ENCODE measurements at regions not wholly inside any gene's neighbourhood (a gene's known extent, or its start where the extent isn't known, plus 50 kb on each side); places are given as distances from the start of the nearest gene placed in this dataset.

DNA sequence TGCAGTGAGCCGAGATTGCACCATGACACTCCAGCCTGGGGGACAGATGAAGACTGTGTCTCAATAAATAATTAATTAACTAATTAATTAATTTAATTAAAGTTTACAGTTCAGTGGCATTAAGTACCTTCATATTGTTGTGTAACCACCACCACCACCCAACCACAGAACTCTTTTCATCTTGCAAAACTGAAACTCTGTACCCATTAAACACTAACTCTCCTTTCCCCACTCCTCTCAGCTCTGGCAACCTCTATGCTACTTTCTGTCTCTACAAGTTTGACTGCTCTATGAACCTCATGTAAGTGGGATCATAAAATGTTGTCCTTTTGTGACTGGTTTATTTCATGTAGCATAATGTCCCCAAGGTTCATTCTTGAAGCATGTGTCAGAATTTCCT lies 259.3 kb upstream of the MDFIC2 start:
- 95% methylated on average over 1 of the region's 1 CpG for WGBS, 2 donors
- TF ChIP-seq, protein P1, sequence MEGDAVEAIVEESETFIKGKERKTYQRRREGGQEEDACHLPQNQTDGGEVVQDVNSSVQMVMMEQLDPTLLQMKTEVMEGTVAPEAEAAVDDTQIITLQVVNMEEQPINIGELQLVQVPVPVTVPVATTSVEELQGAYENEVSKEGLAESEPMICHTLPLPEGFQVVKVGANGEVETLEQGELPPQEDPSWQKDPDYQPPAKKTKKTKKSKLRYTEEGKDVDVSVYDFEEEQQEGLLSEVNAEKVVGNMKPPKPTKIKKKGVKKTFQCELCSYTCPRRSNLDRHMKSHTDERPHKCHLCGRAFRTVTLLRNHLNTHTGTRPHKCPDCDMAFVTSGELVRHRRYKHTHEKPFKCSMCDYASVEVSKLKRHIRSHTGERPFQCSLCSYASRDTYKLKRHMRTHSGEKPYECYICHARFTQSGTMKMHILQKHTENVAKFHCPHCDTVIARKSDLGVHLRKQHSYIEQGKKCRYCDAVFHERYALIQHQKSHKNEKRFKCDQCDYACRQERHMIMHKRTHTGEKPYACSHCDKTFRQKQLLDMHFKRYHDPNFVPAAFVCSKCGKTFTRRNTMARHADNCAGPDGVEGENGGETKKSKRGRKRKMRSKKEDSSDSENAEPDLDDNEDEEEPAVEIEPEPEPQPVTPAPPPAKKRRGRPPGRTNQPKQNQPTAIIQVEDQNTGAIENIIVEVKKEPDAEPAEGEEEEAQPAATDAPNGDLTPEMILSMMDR (IDR thresholded peaks at IDR 0.05; ENCODE audit: control extremely low read depth, extremely low read depth), result no peak
- no peak for ATAC-seq (ENCODE audit: insufficient read depth, low FRiP score)
- no peaks in the 10 kb centered on the region for H3K36me3 ChIP-seq (ENCODE audit: control insufficient read depth in 4 of 4, insufficient read depth in 4 of 4, low read length in 4 of 4)
- DNase-seq, result no peak
- H3K4me1 ChIP-seq (ENCODE audit: control insufficient read depth in 5 of 5, insufficient read depth in 5 of 5, low read length in 5 of 5), result no peaks in the 10 kb centered on the region
- H3K9me3 ChIP-seq (ENCODE audit: control insufficient read depth in 4 of 4, insufficient read depth in 3 of 4, low read length in 3 of 4), result no peaks in the 10 kb centered on the region
- H3K4me3 ChIP-seq, result no peak overlapping the region
- no peak overlapping the region for H3K27ac ChIP-seq (ENCODE audit: low read depth in 1 of 2, low read length in 1 of 2)
- H3K9ac ChIP-seq (ENCODE audit: insufficient read depth in 1 of 2, low read length in 2 of 2), result no peak overlapping the region
- H3K27me3 ChIP-seq (ENCODE audit: control insufficient read depth in 3 of 3, insufficient read depth in 3 of 3, low read length in 2 of 3), result peaks cover 0 to 2% (median 0%) of the 10 kb centered on the region in 3 donors

DNA sequence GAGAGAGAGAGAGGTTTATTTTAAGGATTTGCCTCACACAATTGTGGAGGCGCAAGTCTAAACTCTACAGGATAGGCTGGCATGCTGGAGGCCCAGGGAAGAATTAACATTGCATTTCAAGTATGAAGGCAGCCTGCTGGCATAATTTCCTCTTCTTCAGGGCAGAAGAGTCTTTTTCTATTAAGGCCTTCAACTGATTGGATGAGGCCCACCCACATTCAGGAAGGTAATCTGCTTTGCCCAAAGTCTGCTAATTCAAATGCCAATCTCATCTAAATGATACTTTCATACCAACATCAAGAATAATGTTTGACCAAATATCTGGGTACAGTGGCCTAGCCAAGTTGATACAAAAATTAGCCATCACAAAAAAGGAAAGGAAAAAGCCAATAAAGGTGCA lies 258.1 kb upstream of the MDFIC2 start:
- no peak for ATAC-seq (ENCODE audit: insufficient read depth, low FRiP score)
- no peak overlapping the region for H3K9ac ChIP-seq (ENCODE audit: insufficient read depth in 1 of 2, low read length in 2 of 2)
- no peak overlapping the region for H3K4me3 ChIP-seq
- H3K9me3 ChIP-seq (ENCODE audit: control insufficient read depth in 4 of 4, insufficient read depth in 3 of 4, low read length in 3 of 4), result no peaks in the 10 kb centered on the region
- TF ChIP-seq, protein P1 (IDR thresholded peaks at IDR 0.05; ENCODE audit: control extremely low read depth, extremely low read depth), result no peak
- no peaks in the 10 kb centered on the region for H3K4me1 ChIP-seq (ENCODE audit: control insufficient read depth in 5 of 5, insufficient read depth in 5 of 5, low read length in 5 of 5)
- peaks cover 0 to 2% (median 0%) of the 10 kb centered on the region in 3 donors for H3K27me3 ChIP-seq (ENCODE audit: control insufficient read depth in 3 of 3, insufficient read depth in 3 of 3, low read length in 2 of 3)
- H3K27ac ChIP-seq (ENCODE audit: low read depth in 1 of 2, low read length in 1 of 2), result no peak overlapping the region
- WGBS, 2 donors, result 100% methylated on average over 1 of the region's 1 CpG
- no peak for DNase-seq
- H3K36me3 ChIP-seq (ENCODE audit: control insufficient read depth in 4 of 4, insufficient read depth in 4 of 4, low read length in 4 of 4), result no peaks in the 10 kb centered on the region

DNA sequence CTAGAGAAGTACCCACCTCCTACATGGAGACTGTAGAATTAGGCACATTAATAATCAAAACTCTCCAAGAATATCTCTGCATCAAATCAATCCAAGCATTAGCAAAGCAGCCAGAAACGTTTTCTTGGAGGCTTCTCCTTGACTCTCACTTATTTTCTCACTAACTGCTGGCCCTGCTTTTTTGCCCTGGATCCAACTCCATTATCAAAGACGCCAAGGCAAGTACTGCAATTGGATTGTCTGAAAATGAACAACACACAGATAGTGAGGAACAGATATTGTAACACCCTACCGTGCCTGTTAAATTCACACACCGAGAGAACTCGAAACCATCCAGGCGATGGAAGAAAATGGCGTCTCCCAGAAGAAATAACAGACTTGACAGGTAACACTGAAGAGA lies 256.2 kb upstream of the MDFIC2 start:
- Histone ChIP-seq H3K27ac (ENCODE audit: low read depth in 1 of 2, low read length in 1 of 2) (no peak overlapping the region), H3K4me1 (ENCODE audit: control insufficient read depth in 5 of 5, insufficient read depth in 5 of 5, low read length in 5 of 5) (no peaks in the 10 kb centered on the region), H3K27me3 (ENCODE audit: control insufficient read depth in 3 of 3, insufficient read depth in 3 of 3, low read length in 2 of 3) (peaks cover 0 to 2% (median 0%) of the 10 kb centered on the region in 3 donors), H3K4me3 (no peak overlapping the region), H3K36me3 (ENCODE audit: control insufficient read depth in 4 of 4, insufficient read depth in 4 of 4, low read length in 4 of 4) (no peaks in the 10 kb centered on the region), H3K9me3 (ENCODE audit: control insufficient read depth in 4 of 4, insufficient read depth in 3 of 4, low read length in 3 of 4) (peaks cover 0 to 5% (median 0%) of the 10 kb centered on the region in 4 donors), H3K9ac (ENCODE audit: insufficient read depth in 1 of 2, low read length in 2 of 2) (no peak overlapping the region)
- WGBS, 2 donors, result 87 to 93% methylated on average over 7 of the region's 7 CpGs
- no peak for ATAC-seq (ENCODE audit: insufficient read depth, low FRiP score)
- no peak for DNase-seq
- TF ChIP-seq, protein P1 (IDR thresholded peaks at IDR 0.05; ENCODE audit: control extremely low read depth, extremely low read depth), result no peak

- H3K36me3 ChIP-seq (ENCODE audit: control insufficient read depth in 4 of 4, insufficient read depth in 4 of 4, low read length in 4 of 4), result no peaks in the 10 kb centered on the region
- no peaks in the 10 kb centered on the region for H3K4me1 ChIP-seq (ENCODE audit: control insufficient read depth in 5 of 5, insufficient read depth in 5 of 5, low read length in 5 of 5)
- H3K27me3 ChIP-seq (ENCODE audit: control insufficient read depth in 3 of 3, insufficient read depth in 3 of 3, low read length in 2 of 3), result no peaks in the 10 kb centered on the region
- DNase-seq (no peak), ATAC-seq (ENCODE audit: insufficient read depth, low FRiP score) (no peak)
- peaks cover 0 to 5% (median 0%) of the 10 kb centered on the region in 4 donors for H3K9me3 ChIP-seq (ENCODE audit: control insufficient read depth in 4 of 4, insufficient read depth in 3 of 4, low read length in 3 of 4)
- no peak overlapping the region for H3K27ac ChIP-seq (ENCODE audit: low read depth in 1 of 2, low read length in 1 of 2)
- TF ChIP-seq, protein P1 (IDR thresholded peaks at IDR 0.05; ENCODE audit: control extremely low read depth, extremely low read depth), result no peak
- H3K9ac ChIP-seq (ENCODE audit: insufficient read depth in 1 of 2, low read length in 2 of 2), result no peak overlapping the region
- H3K4me3 ChIP-seq, result no peak overlapping the region
- WGBS, 2 donors, result 89 to 92% methylated on average over 3 of the region's 3 CpGs
Measured at GRCh38 chr3:70565861-70566260, 253.4 kb upstream of the MDFIC2 start.

All from lung (tissue), 11 donors.